Ovary (tissue), 3 donors: ENCODE measurements at regions not wholly inside any gene's neighbourhood (a gene's known extent, or its start where the extent isn't known, plus 50 kb on each side); places are given as distances from the start of the nearest gene placed in this dataset.

Experiments
- CTCF ChIP-seq, 3 donors: fragments of 450-650 bp in 2 of 3; fragments of 200-600 bp in 1 of 3; IDR thresholded peaks; one replicate each; pipeline versions ENCODE4 v1.5.1 to v1.8.0; 2016 to 2022; ENCODE audit warnings: antibody characterized with exemption in 3 of 3, mild to moderate bottlenecking in 1 of 3
- EP300 ChIP-seq: sonication (generic); formaldehyde crosslinking; IDR thresholded peaks from one replicate; pipeline ENCODE4 v1.6.1; 2017; ENCODE audit warnings: antibody characterized with exemption
- POLR2A ChIP-seq: fragments of 450-650 bp; IDR thresholded peaks from one replicate; pipeline ENCODE4 v1.6.1; 2017; ENCODE audit warnings: antibody characterized with exemption, mild to moderate bottlenecking, moderate library complexity
- donor health status: DM: no; HTN: no; CAD: no.

GRCh38 chr4:163613383-163613782 lies 118.9 kb downstream of the TMA16 start:
- no peak for TF ChIP-seq CTCF (IDR thresholded peaks at IDR 0.05)
- no peak for TF ChIP-seq POLR2A
- TF ChIP-seq EP300, result no peak
